HG03469 (cell line): ENCODE measurements at regions not wholly inside any gene's neighbourhood (a gene's known extent, or its start where the extent isn't known, plus 50 kb on each side); places are given as distances from the start of the nearest gene placed in this dataset.

Experiments
- ATAC-seq: cut with Tn5 transposase; IDR thresholded peaks from one replicate; pipeline ENCODE4 v1.9.1; 2021; ENCODE audit warnings: mild to moderate bottlenecking, moderate library complexity, moderate number of reproducible peaks; ENCODE audit not compliant: unreplicated experiment

DNA sequence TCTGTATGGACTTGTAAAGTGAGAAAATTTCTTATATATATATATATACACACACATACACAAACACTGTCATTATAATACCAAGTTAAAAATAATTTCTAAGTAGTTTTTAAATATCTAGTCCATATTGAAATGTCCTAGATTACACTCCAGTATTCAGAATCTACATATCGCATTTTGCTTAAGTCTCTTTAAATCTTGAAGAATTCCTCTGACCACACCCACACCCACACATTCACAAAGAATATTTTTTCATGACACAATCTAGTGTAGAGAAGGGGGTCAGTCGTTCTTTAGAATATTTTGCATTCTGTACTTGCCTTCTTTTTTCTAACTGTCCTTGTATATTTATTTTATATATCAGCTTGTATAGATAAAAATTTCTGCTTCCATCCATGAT lies 509.7 kb downstream of the CCDC85A start:
- no peak for ATAC-seq

DNA sequence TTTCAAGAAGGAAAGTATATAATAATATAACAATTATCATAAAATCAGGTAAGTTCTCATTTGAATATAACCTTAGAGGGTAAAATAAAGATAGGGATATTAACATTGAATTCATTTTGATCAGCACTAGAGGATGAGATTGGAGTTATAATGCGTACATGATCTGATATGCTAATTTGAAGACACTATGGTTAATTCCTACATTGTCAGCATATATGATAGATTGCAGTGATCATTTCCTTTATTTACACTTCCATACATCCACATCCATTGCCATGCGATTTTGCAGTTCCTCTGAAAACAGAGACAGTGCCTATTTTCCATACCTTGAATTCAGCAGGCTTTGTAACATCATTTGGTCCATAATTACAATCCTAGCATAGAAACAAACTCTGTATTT lies 519.2 kb downstream of the CCDC85A start:
- ATAC-seq: no peak

DNA sequence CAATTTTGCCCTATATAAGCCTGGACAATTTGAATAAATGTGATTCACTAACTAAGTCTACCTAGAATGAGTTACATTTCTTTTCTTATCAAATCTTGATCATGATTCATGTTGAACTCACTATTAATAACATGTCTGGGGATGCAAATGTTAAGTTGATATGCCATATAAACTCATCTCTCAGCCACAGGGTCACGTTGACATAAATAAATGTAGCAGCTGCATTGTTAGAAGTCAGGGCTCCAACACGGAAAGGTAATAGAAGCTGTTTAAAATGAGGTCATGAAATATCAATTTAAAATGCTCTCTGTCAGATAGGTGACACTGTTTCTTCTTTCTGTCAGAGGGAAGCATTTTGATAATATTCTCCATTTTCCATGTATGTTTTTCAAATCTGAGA lies 521.9 kb downstream of the CCDC85A start:
- ATAC-seq: no peak

DNA sequence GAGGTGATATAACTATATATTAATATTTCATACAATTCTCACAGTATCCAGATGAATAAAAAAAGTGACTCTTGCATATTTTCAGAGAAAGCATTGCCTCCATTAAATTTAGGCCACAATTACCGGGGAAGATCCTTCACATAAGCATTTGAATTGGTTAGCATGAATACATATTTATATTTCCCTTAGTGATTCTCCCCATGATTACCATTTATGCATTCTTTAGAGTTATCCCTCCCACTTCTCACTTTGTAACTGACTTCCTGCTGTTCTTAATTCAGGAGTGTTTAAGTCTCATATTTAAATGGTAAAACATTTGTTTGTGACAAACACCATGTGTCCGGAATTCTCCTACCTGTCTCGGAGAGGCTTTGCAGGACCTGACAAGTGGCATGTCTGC lies 523.4 kb downstream of the CCDC85A start:
- no peak for ATAC-seq

DNA sequence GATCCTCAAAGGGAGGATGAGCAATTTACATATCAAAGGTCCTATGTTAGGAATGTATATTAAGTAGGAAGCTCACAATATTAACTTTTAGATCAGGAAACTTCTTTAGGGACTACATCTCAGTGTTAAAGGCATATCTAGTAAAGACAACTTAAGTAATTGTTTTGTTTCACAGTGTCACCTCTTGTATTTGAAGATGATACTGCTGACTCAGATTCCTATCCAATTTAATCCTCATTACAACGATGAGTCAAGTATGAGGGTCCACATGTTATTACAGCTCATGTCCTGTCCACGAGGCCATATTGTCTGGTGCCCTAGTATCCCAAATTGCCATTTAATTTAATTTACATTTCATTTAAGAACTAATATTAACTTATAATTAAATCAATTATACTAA lies 523.9 kb downstream of the CCDC85A start:
- ATAC-seq: no peak

DNA sequence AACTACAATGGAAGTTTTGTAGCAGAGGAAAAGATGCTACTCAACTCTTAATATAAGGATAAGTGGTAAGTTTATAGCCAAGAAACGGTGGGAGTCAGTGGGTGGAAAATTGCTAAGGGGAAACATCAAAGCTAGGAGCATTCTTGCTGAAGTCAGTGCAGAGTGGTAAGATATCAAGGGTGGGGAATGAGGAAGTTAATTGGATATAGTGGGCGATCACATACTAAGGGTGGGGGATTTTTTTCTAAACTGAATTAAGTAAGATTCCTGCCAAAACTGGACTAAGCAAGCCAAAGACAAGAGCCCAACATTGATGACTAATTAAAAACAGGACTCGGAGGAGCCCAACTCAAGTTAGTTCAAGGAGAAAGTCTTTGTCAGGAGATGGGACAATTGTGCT lies 525.4 kb downstream of the CCDC85A start:
- no peak for ATAC-seq

DNA sequence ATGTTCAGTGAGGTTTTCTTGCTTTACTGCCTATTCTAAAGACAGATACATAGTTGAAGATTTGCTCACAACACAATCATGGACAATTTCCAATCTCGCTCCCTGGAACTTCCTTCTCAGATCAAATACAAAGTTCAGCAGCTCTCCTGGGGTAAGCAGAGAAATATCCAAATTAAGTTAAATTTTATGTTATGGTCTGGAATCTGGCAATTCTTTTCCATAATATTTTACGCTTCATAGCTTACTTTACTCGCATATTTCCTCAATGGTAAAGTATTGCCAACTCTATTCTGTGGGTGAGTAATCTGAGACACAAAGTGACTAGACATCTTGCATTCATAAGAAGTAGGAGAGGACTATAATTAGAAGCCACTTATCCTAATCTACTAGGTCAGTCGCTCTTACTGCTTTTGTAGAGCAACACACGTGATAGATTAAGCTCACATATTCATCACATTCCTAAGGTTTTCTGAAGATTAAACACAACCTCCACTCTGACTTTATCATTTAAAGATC lies 529.4 kb downstream of the CCDC85A start:
- no peak for ATAC-seq

DNA sequence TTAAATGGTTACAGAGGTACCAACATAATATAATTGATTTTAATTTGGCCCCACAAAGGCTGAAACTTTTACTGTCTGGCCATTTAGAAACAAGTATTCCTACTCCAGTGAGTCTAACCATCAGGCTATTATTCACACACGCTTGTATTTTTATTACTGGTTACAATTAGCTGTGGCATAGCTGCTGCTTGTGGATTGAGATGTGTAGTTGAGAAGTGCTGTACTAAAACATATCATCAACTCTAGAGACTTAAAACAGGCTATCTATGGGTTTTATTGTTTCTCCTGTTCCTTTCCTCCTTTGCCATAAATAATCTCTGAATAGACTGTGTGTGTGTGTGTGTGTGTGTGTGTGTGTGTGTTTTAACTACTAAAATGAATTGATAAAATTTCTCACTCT lies 530.2 kb downstream of the CCDC85A start:
- ATAC-seq: no peak

DNA sequence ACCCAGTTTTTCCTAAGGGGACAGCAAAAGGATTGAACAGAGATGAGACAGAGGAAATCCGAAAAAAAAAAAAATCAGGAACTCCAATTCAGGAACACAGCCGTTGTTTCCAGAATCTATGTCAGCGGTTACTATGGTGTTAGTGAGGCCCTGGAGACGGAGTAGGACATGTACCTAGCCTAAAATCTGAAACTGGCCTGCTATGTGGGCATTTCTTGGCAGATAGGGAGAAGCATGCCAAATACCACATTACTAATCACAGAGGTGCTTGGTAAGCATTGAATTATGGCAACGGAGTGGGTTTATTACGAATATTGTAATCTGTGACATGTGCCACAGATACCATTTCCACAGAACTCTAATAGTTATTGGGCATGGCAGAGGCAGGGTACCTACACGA lies 530.6 kb downstream of the CCDC85A start:
- ATAC-seq: no peak

DNA sequence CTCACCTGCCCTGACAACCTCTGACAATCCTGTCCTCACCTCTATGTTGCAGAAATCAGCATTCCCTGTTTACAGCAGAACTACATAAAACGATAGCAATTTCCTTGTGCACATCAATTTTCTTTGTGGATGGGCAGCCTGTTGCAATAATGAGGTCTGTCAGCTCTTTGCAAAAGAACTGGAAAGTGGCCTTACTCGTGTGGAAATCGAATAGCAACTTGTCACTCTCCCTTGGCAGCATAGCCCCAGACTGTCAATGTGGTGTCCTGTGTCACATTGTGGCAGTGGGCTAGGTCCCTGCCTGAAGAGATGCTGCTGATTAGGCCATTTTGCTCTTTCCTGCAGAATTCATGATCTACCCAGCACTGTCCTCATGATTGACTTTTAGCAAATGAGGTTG lies 531.9 kb downstream of the CCDC85A start:
- no peak for ATAC-seq

DNA sequence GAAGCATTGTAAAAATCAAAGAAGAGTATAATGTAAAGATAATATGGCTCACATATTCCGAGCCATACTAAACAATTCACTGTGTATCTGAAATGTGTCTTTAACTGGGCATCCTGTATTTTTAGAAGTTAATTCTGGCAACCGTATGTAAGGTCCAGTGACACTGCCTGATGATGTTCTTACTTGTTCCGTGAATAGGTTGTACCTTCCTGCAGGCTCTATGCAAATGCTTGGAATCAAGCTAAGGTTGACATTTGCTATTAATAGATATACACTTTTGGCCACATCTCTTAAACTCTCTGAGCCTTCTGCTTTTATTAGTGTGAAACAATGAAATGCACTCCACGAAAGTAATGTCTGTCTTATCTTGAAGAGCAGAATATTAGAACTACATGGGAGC lies 534.6 kb downstream of the CCDC85A start:
- no peak for ATAC-seq

DNA sequence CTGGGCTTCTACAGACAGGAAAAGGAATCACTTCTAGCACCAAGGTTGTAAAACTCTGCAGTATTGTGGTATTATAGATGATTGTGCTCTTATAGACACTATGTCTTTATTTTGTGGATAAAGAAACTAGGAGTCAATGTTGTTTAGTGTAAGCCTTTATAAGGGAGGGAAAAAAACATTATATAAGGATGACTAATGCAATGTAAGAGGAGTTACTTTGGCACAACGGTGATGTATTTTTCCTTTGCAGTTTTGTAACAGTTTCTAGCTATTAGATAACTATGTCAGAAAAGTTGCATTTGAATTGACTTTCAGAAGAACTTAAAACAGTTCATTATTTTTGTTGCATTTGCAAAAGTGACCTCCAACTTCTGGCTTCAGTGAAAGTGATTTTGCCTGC lies 545.4 kb downstream of the CCDC85A start:
- no peak for ATAC-seq

DNA sequence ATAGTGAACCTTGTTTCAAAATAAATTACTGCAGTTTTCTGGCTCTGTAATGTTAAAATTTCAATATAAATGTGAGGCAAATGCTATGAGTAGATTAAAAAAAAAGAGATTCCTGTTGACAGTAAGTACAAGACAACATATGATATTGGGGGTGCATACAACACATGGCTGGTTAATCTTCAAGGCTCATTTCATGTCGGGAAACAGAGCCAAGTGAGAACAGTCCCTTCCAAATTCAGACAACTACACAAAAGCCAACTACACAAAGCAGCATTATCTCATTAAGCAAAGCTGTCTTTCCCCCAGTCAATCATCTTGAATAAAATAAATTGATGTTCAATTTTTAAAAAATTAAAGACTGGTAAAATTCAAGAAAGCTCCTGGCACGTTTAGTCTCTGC lies 549.2 kb downstream of the CCDC85A start:
- ATAC-seq: no peak

DNA sequence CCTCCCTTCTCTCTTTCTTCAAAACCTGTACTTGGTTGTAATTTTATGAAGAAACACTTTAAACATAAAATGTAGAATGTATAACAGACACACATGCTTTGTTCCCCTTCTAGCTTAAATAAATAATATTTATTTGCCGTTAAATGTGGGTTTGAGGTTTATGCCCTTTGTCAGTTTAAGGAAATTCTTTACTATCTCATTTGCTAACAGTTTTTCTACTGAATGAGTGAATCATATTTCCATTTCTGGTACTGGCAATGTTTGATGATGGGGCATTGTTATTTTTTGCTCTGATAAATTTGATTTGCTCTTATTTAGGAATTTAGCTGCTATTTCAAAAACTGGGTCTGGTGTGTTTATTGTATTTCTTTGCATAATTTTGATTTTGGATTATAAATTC lies 555.6 kb downstream of the CCDC85A start:
- no peak for ATAC-seq

DNA sequence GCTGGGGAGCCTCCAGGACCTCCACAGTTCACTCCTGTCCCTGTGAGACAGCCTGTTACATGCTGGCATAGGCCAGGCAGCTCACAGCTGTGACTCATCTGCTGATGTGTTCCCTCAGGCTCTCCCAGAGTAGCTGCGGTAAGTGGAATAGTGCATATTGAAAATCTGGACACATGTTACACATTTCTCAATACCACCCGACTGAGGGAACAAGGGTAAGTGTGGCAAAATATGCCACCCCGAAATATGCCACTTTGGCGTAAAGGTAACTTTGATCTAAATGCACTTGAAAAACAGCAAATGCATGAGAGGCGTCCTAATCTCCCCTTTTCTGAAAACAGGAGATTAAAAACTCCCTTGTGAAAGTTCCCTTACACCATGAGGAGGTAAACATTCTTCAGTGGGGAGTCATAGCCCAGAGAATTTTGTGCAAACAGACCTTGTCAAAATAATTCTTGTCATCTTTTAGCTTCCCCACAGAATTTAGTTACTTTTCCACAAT lies 557.9 kb downstream of the CCDC85A start:
- ATAC-seq: no peak

DNA sequence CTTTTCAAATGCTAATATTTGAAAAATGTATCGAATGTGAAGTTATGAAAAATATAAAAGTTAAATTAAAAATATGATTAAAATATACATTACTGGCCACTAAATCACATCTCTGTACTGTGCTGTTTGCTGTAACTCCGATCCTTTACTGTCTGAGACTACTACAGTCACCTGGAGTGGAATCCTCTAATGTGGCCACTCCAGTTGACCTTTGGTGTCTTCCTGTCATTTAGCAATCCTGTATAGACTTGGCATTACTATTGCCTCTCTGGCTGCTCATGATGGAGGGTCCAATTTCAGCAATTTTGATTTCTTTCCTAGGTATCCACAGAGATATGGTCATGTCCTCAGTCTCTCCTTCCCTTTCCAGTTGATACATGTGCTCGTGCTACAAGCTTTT lies 560.0 kb downstream of the CCDC85A start:
- no peak for ATAC-seq

DNA sequence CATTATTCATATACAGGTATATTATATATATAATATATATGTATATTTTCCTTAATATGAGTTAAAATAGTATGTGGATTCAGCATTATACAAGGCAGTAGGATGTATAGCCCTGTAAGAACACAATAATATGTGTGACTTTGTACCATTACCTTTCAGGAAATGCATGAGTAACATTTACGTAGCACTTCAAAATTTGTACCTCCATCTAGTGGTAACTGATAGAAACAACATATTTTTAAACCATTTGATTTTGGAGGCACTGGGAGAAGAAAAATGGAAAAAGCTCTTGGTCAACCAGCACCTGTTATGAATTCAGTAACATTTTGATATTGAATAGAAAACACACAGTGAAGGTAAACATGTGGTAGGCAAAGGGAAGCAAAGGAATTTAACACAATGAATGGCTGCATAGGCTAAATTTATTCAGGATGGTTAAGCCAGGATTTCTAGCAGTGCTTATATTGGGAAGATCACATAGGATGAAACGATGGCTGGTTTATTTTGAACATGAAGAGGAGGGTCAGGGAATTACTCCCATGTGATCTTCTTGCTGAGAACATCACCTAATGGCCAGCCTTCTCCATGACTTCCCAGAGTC lies 565.5 kb downstream of the CCDC85A start:
- peak; percentile 74 for ATAC-seq

DNA sequence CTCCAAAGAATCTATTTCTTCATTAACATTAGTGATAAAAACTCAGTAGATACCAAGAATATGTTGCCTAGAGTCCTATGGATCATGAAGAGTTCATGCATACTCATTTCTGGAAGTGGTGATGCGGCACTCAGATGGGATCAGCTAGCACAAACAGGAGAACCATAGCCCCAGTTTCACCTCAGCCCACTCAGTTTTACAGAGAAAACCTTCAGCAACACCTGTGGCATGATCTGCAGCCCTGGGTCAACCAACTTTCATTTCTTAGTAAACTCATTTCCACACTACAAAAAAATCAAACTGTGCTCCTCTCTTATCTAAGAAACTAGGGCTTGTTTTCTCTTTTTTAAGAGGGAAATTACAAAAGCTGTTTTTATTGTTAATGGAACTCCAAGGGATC lies 569.4 kb downstream of the CCDC85A start:
- ATAC-seq: no peak

DNA sequence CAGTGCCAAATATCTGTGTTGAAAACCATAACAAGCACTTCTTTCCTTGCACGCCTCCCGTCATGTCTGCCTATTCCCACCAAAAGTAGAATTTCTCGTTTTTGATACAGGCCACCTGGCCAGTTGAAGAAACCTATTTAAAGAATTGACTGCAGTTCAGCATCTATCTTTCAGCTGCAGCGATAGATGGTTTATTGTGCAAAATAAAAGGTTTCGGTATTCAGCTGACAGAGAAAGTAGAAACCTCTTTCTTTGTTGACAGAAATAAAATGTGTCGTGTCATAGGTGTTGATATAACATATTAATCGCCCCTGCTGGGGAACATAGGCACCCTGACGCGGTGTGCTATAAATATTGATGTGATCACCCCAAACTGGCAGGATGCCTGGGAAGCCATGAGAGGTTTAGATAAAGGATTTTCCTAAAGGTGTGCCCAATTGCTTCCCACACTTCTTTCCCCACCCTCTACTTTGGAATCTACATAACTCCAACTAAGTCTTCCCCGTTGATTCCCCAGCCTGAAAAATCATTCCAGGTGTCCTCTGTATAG lies 570.4 kb downstream of the CCDC85A start:
- ATAC-seq: no peak

DNA sequence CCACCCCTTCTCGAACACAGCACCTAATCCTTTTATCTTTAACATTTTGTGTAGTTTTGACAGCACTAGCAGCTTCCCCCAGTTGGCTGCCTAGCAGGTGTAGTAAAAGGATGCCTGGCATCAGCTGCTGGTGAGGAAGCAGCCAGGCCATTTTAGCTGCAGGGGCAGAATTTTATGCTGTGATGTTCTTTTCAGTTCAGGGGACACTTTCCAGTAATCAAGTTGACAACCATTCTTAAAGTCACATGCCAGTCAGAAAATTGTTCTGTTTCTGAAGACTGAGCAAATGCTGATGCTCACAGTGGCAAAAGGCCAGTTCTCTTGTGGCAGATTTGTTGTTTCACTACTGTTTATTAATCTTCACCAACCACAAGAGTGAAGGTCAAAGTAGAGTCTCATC lies 570.8 kb downstream of the CCDC85A start:
- no peak for ATAC-seq

DNA sequence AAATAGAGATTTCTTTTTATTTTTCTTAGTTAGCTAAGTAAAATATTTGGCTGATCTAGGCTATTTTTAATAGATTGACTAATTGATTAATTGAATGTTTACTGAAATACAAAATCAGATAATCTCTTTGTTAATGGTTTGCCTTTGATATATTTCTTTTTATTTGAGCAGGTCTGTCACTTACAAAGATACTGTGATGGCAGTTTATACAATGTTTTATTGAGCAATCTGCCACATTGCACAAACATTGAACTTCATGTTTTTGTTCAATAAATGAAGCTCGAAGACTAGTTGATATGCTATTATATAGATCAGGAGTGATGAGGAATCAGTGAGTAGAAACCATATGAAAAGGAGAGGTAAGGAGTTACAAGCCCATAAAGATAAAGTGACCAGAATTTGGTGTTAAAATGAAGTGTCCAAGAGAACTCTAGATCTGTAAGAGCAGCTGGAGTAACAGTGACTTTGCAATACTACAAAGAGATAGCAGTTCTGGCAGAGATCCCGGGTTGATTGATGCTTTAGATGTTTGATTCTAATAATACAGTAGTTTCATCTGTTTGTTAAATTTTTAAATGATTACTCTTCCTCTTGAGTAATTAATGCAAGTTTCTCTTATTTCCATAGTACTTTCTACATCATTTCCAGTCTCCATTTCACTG lies 574.2 kb downstream of the CCDC85A start:
- no peak for ATAC-seq

DNA sequence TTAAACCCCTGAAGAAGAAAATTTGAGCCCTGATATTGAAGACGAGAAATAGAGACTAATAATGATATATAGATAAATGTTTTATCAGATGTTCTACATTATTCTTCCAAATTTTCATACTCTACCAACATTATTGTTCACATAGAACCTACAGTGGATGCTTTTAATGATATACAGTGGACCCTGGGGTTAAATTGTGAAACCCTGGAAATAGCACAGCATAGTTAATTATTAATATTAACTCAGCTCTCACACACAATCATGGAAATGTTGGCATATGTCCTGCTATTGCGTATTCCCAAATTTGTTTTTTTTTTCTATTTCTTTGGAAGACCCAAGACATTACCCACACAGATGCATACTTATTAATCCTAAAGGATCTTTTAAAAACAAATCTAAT lies 579.9 kb downstream of the CCDC85A start:
- ATAC-seq: no peak
